ENCODE measurements at regions not wholly inside any gene's neighbourhood (a gene's known extent, or its start where the extent isn't known, plus 50 kb on each side); places are given as distances from the start of the nearest gene placed in this dataset.

DNA sequence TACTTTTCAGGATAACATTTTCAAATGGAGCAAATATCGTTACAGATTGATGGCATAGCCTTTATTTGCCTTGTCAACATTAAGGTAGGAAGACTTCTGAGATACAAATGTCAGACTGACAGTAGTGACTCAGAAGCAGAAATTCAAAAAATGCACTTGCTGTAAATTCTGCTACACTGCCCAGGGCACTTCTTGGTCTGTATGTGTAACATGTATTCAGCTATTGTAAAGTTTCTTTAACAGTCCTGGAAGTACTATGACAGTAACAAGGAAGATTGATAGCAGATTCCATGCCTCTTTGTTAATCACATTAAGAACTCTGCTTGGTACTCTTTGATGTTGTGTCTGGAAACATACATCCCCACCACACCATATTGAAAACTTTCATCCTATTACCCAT lies 69.6 kb upstream of the PCDH18 start:
- no peak overlapping the region for H3K27ac ChIP-seq
- H3K36me3 ChIP-seq, result no peaks in the 10 kb centered on the region
- H3K4me1 ChIP-seq (replicated peaks), result peaks cover 13% of the 10 kb centered on the region
- no peak for DNase-seq (ENCODE audit: low read depth in 1 of 2, low spot score in 2 of 2)
- no peak overlapping the region for H3K4me3 ChIP-seq
- no peaks in the 10 kb centered on the region for H3K9me3 ChIP-seq (replicated peaks)
- no peaks in the 10 kb centered on the region for H3K27me3 ChIP-seq (replicated peaks)

DNA sequence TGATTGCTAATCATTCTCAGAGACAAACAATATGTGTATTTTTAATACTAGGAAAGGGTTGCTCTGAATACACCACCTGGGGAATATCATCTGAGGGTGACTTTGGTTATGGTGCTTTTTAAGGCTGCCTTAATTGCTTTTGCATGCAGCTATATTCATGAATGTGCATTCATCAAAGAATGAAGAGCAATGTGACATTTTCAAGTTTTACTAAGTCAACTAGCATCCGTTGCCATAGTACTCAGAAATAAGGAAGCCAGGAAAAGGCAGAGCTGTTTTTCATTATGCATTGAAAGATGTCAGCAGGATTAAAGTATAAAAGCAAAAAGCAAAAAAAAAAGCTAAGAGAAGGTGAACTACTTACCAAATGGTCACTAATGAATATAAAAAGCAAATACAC lies 67.4 kb upstream of the PCDH18 start:
- DNase-seq (ENCODE audit: low read depth in 1 of 2, low spot score in 2 of 2), result no peak
- H3K4me3 ChIP-seq, result no peak overlapping the region
- no peaks in the 10 kb centered on the region for H3K9me3 ChIP-seq (replicated peaks)
- no peaks in the 10 kb centered on the region for H3K36me3 ChIP-seq
- H3K27ac ChIP-seq, result no peak overlapping the region
- H3K4me1 ChIP-seq (replicated peaks), result peaks cover 13% of the 10 kb centered on the region
- no peaks in the 10 kb centered on the region for H3K27me3 ChIP-seq (replicated peaks)

GRCh38 chr4:137597752-137598430 lies 65.6 kb upstream of the PCDH18 start:
- Histone ChIP-seq H3K4me3 (no peak overlapping the region), H3K27me3 (replicated peaks) (no peaks in the 10 kb centered on the region), H3K36me3 (no peaks in the 10 kb centered on the region), H3K4me1 (replicated peaks) (peaks cover 13% of the 10 kb centered on the region), H3K9me3 (replicated peaks) (no peaks in the 10 kb centered on the region), H3K27ac (no peak overlapping the region)
- DNase-seq (ENCODE audit: low read depth in 1 of 2, low spot score in 2 of 2), result peak in 1 of 2 experiments; percentile 20

GRCh38 chr4:137587796-137588195 lies 55.5 kb upstream of the PCDH18 start:
- no peak for DNase-seq (ENCODE audit: low read depth in 1 of 2, low spot score in 2 of 2)
- no peak overlapping the region for H3K4me3 ChIP-seq
- no peak overlapping the region for H3K27ac ChIP-seq
- H3K9me3 ChIP-seq (replicated peaks), result no peaks in the 10 kb centered on the region
- no peaks in the 10 kb centered on the region for H3K27me3 ChIP-seq (replicated peaks)
- no peaks in the 10 kb centered on the region for H3K36me3 ChIP-seq
- no peaks in the 10 kb centered on the region for H3K4me1 ChIP-seq (replicated peaks)

DNA sequence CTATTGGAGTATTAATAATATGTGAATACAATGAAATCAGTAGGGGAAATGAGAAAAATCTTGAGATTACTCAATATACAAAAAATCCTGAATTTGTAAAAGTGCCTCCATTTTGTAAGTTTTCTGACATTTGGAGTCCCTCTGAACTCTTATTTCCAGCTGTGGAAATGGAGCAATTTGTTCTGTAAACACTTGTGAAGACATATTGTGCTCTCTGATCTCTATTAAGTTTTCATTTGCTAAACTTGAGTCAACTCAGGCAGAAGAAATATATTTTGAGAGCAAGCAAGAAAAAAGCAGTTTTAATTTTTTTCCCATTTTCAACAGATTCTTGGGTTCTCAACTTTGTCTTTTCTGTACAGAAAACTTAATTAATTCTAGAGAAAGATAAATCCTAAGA lies 51.4 kb upstream of the PCDH18 start:
- no peak overlapping the region for H3K27ac ChIP-seq
- no peaks in the 10 kb centered on the region for H3K9me3 ChIP-seq (replicated peaks)
- no peaks in the 10 kb centered on the region for H3K4me1 ChIP-seq (replicated peaks)
- DNase-seq (ENCODE audit: low read depth in 1 of 2, low spot score in 2 of 2), result no peak
- no peak overlapping the region for H3K4me3 ChIP-seq
- no peaks in the 10 kb centered on the region for H3K36me3 ChIP-seq
- no peaks in the 10 kb centered on the region for H3K27me3 ChIP-seq (replicated peaks)
